K562 (cell line): ENCODE measurements at regions not wholly inside any gene's neighbourhood (a gene's known extent, or its start where the extent isn't known, plus 50 kb on each side); places are given as distances from the start of the nearest gene placed in this dataset.

ENCODE experiments used
- ATAC-seq: fragments of 200-7000 bp; cut with Tn5 transposase; 3 replicates; pipeline ENCODE4 v1.9.1; 2020; ENCODE audit warnings: moderate library complexity
- BruUV-seq: library from RNA; stranded (reverse); fragments of 400-500 nt; replicated peaks from 2 replicates; lab custom pipeline; 2021; lab: Mats Ljungman, UMichigan
- CTCF ChIA-PET: fragments of 300-600 bp; formaldehyde crosslinking; extraction: SDS; loops from one replicate; lab custom pipeline; 2021; ENCODE audit warnings: low intra/inter-chr PET ratio; lab: Yijun Ruan, JAX
- POLR2A ChIA-PET: fragments of 300-600, 350-650 bp; sonication (Branson Sonifier 250); formaldehyde crosslinking; extraction: SDS; loops from one replicate; lab custom pipeline; 2021; ENCODE audit warnings: antibody characterized with exemption, inconsistent platforms; lab: Yijun Ruan, JAX
- DNase-seq, 4 experiments: peaks; one replicate each; pipeline versions ENCODE4 v3.0.0 to v3.0.0-alpha.2; 2011 to 2018; ENCODE audit warnings: low spot score in 3 of 4, mixed read lengths in 3 of 4; ENCODE audit errors: extremely low read depth in 1 of 4
- FAIRE-seq: peaks from 2 replicates; lab custom pipeline; 2011; peaks lifted over from hg19 to GRCh38; lab: Jason Lieb, UNC
- H2AFZ ChIP-seq: 2 replicates; pipeline ENCODE4 v1.6.0; 2011; ENCODE audit warnings: low read depth, low read length, control low read depth, inconsistent platforms
- H3K27ac ChIP-seq: fragments of 200-600 bp; 3 replicates; pipeline ENCODE4 v1.8.0; 2011; ENCODE audit warnings: low read depth, mild to moderate bottlenecking, control low read depth, inconsistent platforms, low read length, moderate library complexity, mixed read lengths; ENCODE audit errors: extremely low read depth
- H3K27me3 ChIP-seq, 2 experiments: fragments of 300-600 bp in 1 of 2; 2 replicates in 1 of 2; 3 replicates in 1 of 2; pipeline versions ENCODE4 v1.6.0 to v1.8.0; 2011; ENCODE audit warnings: inconsistent platforms in 2 of 2, low read length in 2 of 2, mild to moderate bottlenecking in 1 of 2, mixed read lengths in 1 of 2, moderate library complexity in 1 of 2; ENCODE audit not compliant: control insufficient read depth in 2 of 2, insufficient read depth in 2 of 2
- H3K36me3 ChIP-seq: fragments of 300-600 bp; 3 replicates; pipeline ENCODE4 v1.8.0; 2011; ENCODE audit warnings: mild to moderate bottlenecking, low read length, inconsistent platforms; ENCODE audit not compliant: control insufficient read depth, insufficient read depth
- H3K4me1 ChIP-seq, 2 experiments: fragments of 200-600 bp in 1 of 2; replicated peaks in 1 of 2; 2 replicates in 1 of 2; 3 replicates in 1 of 2; pipeline versions ENCODE4 v1.5.1 to v1.8.0; 2011; ENCODE audit warnings: inconsistent platforms in 2 of 2, low read length in 2 of 2, mild to moderate bottlenecking in 1 of 2, mixed read lengths in 1 of 2, moderate library complexity in 1 of 2; ENCODE audit not compliant: control insufficient read depth in 2 of 2, insufficient read depth in 2 of 2
- H3K4me2 ChIP-seq: 2 replicates; pipeline ENCODE4 v1.6.1; 2011; ENCODE audit warnings: low read length, control low read depth, inconsistent platforms, mixed read lengths; ENCODE audit not compliant: insufficient read depth
- H3K4me3 ChIP-seq: fragments of 200-600 bp; sonication (generic), shearing (Covaris generic); 2 replicates; pipeline ENCODE4 v1.5.1; 2016; ENCODE audit warnings: control low read depth, inconsistent platforms
- H3K79me2 ChIP-seq: fragments of 200-600 bp; 3 replicates; pipeline ENCODE4 v1.8.0; 2011; ENCODE audit warnings: low read length, inconsistent platforms; ENCODE audit not compliant: control insufficient read depth, insufficient read depth
- H3K9ac ChIP-seq, 2 experiments: 2 replicates each; pipeline versions ENCODE4 v1.6.0 to v1.6.1; 2011; ENCODE audit warnings: low read depth in 2 of 2, low read length in 2 of 2, control low read depth in 1 of 2, inconsistent platforms in 1 of 2, mild to moderate bottlenecking in 1 of 2, mixed read lengths in 1 of 2; ENCODE audit not compliant: insufficient read depth in 1 of 2
- H3K9me1 ChIP-seq: one replicate; pipeline ENCODE4 v1.6.0; 2011; ENCODE audit warnings: inconsistent platforms, mild to moderate bottlenecking, low read length, moderate library complexity; ENCODE audit not compliant: control insufficient read depth, insufficient read depth
- H3K9me3 ChIP-seq: replicated peaks from 2 replicates; pipeline ENCODE4 v1.5.1; 2011; ENCODE audit warnings: low read depth, low read length, inconsistent platforms; ENCODE audit not compliant: control insufficient read depth, insufficient read depth
- H4K20me1 ChIP-seq: replicated peaks from 2 replicates; pipeline ENCODE4 v1.6.1; 2011; ENCODE audit warnings: low read length, inconsistent platforms, mixed read lengths; ENCODE audit not compliant: control insufficient read depth, insufficient read depth
- CTCF ChIP-seq, 3 experiments: IDR thresholded peaks in 2 of 3; conservative IDR thresholded peaks in 1 of 3; 2 replicates each; pipeline ENCODE4 v1.5.1; 2011 to 2012; ENCODE audit warnings: low read length in 3 of 3, mild to moderate bottlenecking in 3 of 3, control low read depth in 2 of 3, improper control_type of control experiment in 1 of 3, inconsistent platforms in 1 of 3, low read depth in 1 of 3, mixed read lengths in 1 of 3, moderate library complexity in 1 of 3; ENCODE audit not compliant: insufficient read depth in 2 of 3
- WGBS: fragments of 100-300 bp; shearing (Covaris generic); methylation state at CpG from one replicate; pipeline ENCODE4 v1.1.6; 2016; ENCODE audit warnings: low coverage, mixed read lengths; ENCODE audit not compliant: insufficient coverage; ENCODE audit errors: missing lambda C conversion rate; 5-methylcytosine and 5-hydroxymethylcytosine counted together
- in situ Hi-C: fragments of 300-500 bp; cut with MboI; formaldehyde crosslinking; loops from 4 replicates; pipeline ENCODE4 v1.15.0; 2018; ENCODE audit warnings: inconsistent platforms, mixed read lengths
- intact Hi-C: fragments of 100-400 bp; cut with micrococcal nuclease; formaldehyde crosslinking; loops from 2 replicates; pipeline ENCODE4 v1.14.2; 2022
- TF ChIP-seq, protein P1 (sequence below): sonication (generic); formaldehyde crosslinking; IDR thresholded peaks from 2 replicates; pipeline ENCODE4 v1.9.0; 2022; ENCODE audit warnings: mild to moderate bottlenecking, missing genetic modification reagents

DNA sequence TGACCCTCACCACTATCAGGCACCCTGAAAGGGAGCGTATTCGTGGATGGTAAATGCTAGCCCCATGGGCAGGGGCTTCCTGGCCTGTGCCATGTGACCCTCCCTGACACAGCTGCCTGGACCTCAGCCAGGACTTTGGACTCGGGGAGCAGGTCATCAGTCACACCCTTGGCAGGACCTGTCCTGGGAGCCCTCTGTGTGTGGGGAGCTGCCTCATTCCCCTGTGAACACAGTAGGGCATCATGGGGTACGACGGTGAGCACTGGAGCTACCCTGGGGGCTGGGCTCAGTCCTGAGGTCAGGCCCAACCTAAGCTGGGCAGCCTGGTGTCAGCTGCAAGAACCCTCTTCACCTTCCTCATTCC, 129.3 kb upstream of the FAM20C start:
- Histone ChIP-seq H2AFZ (no peak overlapping the region), H3K27me3 (peaks cover 45 to 96% of the 10 kb centered on the region in 2 experiments), H3K9me1 (no peaks in the 10 kb centered on the region), H3K4me1 (no peaks in the 10 kb centered on the region; a peak in 1 of 5 replicates), H3K4me3 (no peak overlapping the region), H3K27ac (no peak overlapping the region), H3K79me2 (no peaks in the 10 kb centered on the region), H3K9ac (no peak overlapping the region), H3K9me3 (0 out of 2 replicates have a peak, but pooled peaks cover under 1% of the 10 kb centered on the region), H3K36me3 (no peaks in the 10 kb centered on the region), H4K20me1 (peaks cover 4% of the 10 kb centered on the region; the same call in 1 of the 2 replicates), H3K4me2 (no peak overlapping the region)
- FAIRE-seq (no peak), ATAC-seq (no peak), DNase-seq (no peak)
- no peak for TF ChIP-seq CTCF (IDR thresholded peaks at IDR 0.05 in 2 of 3, conservative IDR thresholded peaks at IDR 0.05 in 1 of 3; ENCODE audit: insufficient read depth in 2 of 3, low read depth in 1 of 3, low read length in 3 of 3)
- TF ChIP-seq, protein P1, sequence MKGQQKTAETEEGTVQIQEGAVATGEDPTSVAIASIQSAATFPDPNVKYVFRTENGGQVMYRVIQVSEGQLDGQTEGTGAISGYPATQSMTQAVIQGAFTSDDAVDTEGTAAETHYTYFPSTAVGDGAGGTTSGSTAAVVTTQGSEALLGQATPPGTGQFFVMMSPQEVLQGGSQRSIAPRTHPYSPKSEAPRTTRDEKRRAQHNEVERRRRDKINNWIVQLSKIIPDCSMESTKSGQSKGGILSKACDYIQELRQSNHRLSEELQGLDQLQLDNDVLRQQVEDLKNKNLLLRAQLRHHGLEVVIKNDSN = peak; percentile 33; the same call in 1 of the 2 replicates
- ChIA-PET POLR2A (no interaction called here), CTCF (interaction anchor here (2.1 kb wide), 1 partner anchor 204 kb away, joined by 9 read pairs; no protein-coding TSS in a partner anchor)
- intact Hi-C loops = no loop called here
- WGBS = 16% methylated on average over 5 of the region's 5 CpGs
- no TSS peak for BruUV-seq
- in situ Hi-C loops = no loop called here
